Prostate gland (tissue), 2 donors: ENCODE measurements at regions not wholly inside any gene's neighbourhood (a gene's known extent, or its start where the extent isn't known, plus 50 kb on each side); places are given as distances from the start of the nearest gene placed in this dataset.

Experiments
- DNase-seq: peaks from one replicate; pipeline ENCODE4 v3.0.0-alpha.2; 2019; ENCODE audit warnings: low spot score
- H3K27ac ChIP-seq, 2 donors: fragments of 200-600 bp; sonication (generic); 2 replicates each; pipeline ENCODE4 v1.5.1; 2017 to 2019
- H3K27me3 ChIP-seq: fragments of 200-600 bp; sonication (generic); replicated peaks from 2 replicates; pipeline ENCODE4 v1.5.1; 2019; ENCODE audit not compliant: insufficient read depth
- H3K36me3 ChIP-seq, 2 donors: fragments of 200-600 bp; sonication (generic); 1 replicate in 1 of 2; 2 replicates in 1 of 2; pipeline versions ENCODE4 v1.5.1 to v1.8.1; 2017 to 2019
- H3K4me1 ChIP-seq: fragments of 200-600 bp; sonication (generic); replicated peaks from 2 replicates; pipeline ENCODE4 v1.5.1; 2019
- H3K4me3 ChIP-seq, 2 donors: fragments of 200-600 bp; sonication (generic); 2 replicates each; pipeline ENCODE4 v1.5.1; 2017 to 2019
- H3K9me3 ChIP-seq: fragments of 200-600 bp; sonication (generic); 2 replicates; pipeline ENCODE4 v1.5.1; 2017
- POLR2A ChIP-seq: fragments of 450-650 bp; IDR thresholded peaks from one replicate; pipeline ENCODE4 v1.6.1; 2016; ENCODE audit warnings: antibody characterized with exemption, mild to moderate bottlenecking
- POLR2AphosphoS5 ChIP-seq: sonication (generic); formaldehyde crosslinking; IDR thresholded peaks from one replicate; pipeline ENCODE4 v1.6.1; 2017; ENCODE audit warnings: antibody characterized with exemption
- WGBS: methylation state at CpG from one replicate; pipeline ENCODE4 v1.1.5; 2018; 5-methylcytosine and 5-hydroxymethylcytosine counted together
- intact Hi-C: fragments of 100-400 bp; cut with DNase I; formaldehyde crosslinking; loops from one replicate; pipeline ENCODE4 v1.14.2; 2022
- TF ChIP-seq, protein P1 (sequence below), 4 experiments: fragments of 200-600 bp in 2 of 4; fragments of 450-650 bp in 2 of 4; sonication (generic) in 2 of 4; IDR thresholded peaks; 1 replicate in 3 of 4; 2 replicates in 1 of 4; pipeline ENCODE4 v1.5.1; 2016 to 2019; ENCODE audit warnings: antibody characterized with exemption in 4 of 4, mild to moderate bottlenecking in 2 of 4, moderate library complexity in 2 of 4

DNA sequence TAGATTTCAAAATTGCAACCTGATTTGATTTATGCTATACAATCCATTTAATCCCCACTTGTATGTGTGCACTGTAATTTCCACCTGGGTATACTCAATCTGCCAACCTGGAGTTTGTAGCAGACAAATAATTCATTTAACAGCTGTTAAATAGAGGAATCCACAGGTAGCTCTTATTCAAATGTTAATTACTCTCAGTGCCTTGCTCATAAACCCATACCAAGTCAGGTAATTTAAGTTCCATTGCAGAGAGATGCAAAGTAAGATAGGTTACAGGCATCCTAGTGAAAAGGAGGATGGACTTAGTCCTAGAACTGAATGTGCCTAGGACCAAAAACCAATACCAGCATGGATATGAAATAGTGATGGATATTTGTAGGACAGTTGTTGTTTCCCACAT, 674.2 kb downstream of the TBL1XR1 start:
- Histone ChIP-seq H3K4me1 (no peaks in the 10 kb centered on the region), H3K27me3 (no peaks in the 10 kb centered on the region), H3K27ac (no peak overlapping the region), H3K4me3 (no peak overlapping the region), H3K9me3 (no peaks in the 10 kb centered on the region), H3K36me3 (no peaks in the 10 kb centered on the region)
- TF ChIP-seq POLR2AphosphoS5 (no peak), POLR2A (no peak)
- TF ChIP-seq, protein P1, sequence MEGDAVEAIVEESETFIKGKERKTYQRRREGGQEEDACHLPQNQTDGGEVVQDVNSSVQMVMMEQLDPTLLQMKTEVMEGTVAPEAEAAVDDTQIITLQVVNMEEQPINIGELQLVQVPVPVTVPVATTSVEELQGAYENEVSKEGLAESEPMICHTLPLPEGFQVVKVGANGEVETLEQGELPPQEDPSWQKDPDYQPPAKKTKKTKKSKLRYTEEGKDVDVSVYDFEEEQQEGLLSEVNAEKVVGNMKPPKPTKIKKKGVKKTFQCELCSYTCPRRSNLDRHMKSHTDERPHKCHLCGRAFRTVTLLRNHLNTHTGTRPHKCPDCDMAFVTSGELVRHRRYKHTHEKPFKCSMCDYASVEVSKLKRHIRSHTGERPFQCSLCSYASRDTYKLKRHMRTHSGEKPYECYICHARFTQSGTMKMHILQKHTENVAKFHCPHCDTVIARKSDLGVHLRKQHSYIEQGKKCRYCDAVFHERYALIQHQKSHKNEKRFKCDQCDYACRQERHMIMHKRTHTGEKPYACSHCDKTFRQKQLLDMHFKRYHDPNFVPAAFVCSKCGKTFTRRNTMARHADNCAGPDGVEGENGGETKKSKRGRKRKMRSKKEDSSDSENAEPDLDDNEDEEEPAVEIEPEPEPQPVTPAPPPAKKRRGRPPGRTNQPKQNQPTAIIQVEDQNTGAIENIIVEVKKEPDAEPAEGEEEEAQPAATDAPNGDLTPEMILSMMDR (IDR thresholded peaks at IDR 0.05) = no peak
- intact Hi-C loops = no loop called here
- DNase-seq = no peak

DNA sequence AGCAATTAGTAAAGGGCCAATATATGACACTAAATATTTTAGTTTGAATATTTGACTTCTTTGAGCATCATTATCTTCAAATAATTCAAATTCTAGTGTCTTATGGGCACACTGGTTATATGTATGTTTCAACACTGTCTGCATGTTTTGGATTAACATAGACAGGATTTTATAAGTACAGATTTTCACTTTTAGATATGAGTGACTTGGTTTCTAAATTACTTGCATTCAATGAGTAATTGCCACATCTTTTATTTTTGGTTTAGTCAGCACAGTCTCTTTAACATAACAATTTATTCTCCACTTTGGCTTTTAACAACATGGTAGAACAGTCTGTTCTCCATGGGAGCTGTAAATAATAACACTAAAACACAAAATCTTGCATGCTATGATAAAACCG, 674.8 kb downstream of the TBL1XR1 start:
- H3K4me1 ChIP-seq = no peaks in the 10 kb centered on the region
- TF ChIP-seq POLR2A (no peak), POLR2AphosphoS5 (no peak)
- TF ChIP-seq, protein P1 (IDR thresholded peaks at IDR 0.05) = no peak
- no peaks in the 10 kb centered on the region for H3K36me3 ChIP-seq
- no peaks in the 10 kb centered on the region for H3K9me3 ChIP-seq
- H3K4me3 ChIP-seq = no peak overlapping the region
- 80% methylated on average over 1 of the region's 1 CpG for WGBS
- no peak overlapping the region for H3K27ac ChIP-seq
- no peak for DNase-seq
- no peaks in the 10 kb centered on the region for H3K27me3 ChIP-seq
- intact Hi-C loops = no loop called here

DNA sequence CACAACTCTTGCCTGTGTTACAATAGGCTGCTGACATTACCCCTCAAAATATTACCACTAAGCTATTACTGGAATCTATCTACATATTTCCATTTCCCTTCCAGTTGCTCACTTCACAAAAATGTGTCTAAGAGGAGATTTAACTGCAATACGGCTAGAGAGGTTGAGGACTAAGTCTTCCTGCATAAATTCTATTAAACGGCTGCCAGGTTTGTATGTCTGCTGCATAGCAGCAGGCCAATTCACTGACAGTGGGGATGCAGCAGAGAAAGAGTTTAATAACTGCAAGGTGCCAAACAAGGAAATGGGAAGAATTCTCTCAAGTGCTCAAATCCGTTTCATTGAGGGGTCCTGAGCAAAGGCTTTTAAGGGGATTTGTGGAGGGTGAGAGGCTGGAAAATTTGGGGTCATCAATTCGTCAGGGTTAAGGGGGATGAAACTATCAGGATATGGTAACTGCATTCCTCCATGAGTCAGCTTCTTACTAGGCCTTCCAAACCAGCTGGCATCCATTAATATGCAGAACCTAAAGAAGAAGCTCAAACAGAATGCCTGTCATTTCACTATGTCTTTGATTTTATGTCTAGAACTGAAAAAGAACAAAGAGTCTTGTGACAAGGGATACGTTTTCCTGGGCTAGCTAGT, 675.6 kb downstream of the TBL1XR1 start:
- H3K27me3 ChIP-seq = no peaks in the 10 kb centered on the region
- no peak overlapping the region for H3K4me3 ChIP-seq
- WGBS = 72% methylated on average over 5 of the region's 5 CpGs
- no peaks in the 10 kb centered on the region for H3K36me3 ChIP-seq
- DNase-seq = no peak
- no peaks in the 10 kb centered on the region for H3K4me1 ChIP-seq
- no peaks in the 10 kb centered on the region for H3K9me3 ChIP-seq
- TF ChIP-seq POLR2A (no peak), POLR2AphosphoS5 (no peak)
- TF ChIP-seq, protein P1 (IDR thresholded peaks at IDR 0.05) = no peak
- intact Hi-C loops = no loop called here
- no peak overlapping the region for H3K27ac ChIP-seq

DNA sequence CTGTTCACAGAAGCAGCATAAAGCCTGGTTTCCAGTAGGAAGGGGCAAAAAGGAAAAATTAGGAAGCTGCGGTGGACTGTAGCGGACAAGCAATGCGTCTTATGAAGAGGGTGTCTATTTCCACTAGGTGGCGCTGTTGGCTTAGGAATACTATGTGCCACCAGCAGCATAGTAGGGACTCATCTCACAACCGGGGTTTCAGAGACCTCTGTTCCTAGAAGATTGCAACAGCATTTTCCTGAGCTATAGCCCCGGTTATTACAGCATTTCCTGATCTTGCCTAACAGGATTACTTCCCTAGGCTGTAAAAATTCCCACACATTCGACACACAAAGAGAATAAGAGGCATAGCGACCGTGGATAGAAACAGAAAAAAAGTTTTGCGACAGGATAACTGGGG, 683.0 kb downstream of the TBL1XR1 start:
- H3K4me1 ChIP-seq = no peaks in the 10 kb centered on the region
- no peak overlapping the region for H3K27ac ChIP-seq
- no peak overlapping the region for H3K4me3 ChIP-seq
- no peaks in the 10 kb centered on the region for H3K27me3 ChIP-seq
- TF ChIP-seq POLR2AphosphoS5 = no peak
- TF ChIP-seq, protein P1 (IDR thresholded peaks at IDR 0.05) = peak; percentile 22 to 83 (median 42)
- WGBS = 71% methylated on average over 10 of the region's 10 CpGs
- intact Hi-C loops = loop anchor here (5.0 kb wide), 1 partner anchor 423 kb away; no protein-coding TSS in a partner anchor
- peak; percentile 17 for DNase-seq
- no peaks in the 10 kb centered on the region for H3K9me3 ChIP-seq
- H3K36me3 ChIP-seq = no peaks in the 10 kb centered on the region

DNA sequence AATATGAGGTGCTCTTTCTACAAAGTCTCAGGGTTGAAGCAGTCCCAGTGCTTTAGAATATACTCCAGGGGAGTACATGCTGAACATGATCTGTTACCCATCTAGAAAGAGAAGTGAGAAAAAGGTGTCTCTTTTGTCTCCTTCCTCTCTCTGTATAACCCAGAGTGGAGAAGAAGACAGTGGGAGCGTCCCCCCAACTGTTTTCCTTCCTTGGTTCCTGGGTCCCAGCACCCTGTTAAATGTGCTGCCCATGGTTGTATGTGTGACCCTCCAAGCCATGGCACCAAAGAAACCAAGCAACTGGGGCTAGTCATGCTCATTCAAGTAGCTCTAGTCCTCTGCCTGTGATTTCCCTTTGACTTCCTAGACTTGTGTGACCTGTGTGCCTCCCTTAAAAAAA, 683.7 kb downstream of the TBL1XR1 start:
- intact Hi-C loops = loop anchor here (5.0 kb wide), 1 partner anchor 424 kb away; no protein-coding TSS in a partner anchor
- 85% methylated on average over 1 of the region's 1 CpG for WGBS
- no peak for TF ChIP-seq POLR2A
- TF ChIP-seq POLR2AphosphoS5 = no peak
- TF ChIP-seq, protein P1 (IDR thresholded peaks at IDR 0.05) = no peak
- Histone ChIP-seq H3K27ac (no peak overlapping the region), H3K4me3 (no peak overlapping the region), H3K4me1 (no peaks in the 10 kb centered on the region), H3K27me3 (no peaks in the 10 kb centered on the region), H3K9me3 (no peaks in the 10 kb centered on the region), H3K36me3 (no peaks in the 10 kb centered on the region)
- DNase-seq = no peak
